HepG2 (cell line): ENCODE measurements at regions not wholly inside any gene's neighbourhood (a gene's known extent, or its start where the extent isn't known, plus 50 kb on each side); places are given as distances from the start of the nearest gene placed in this dataset.

Experiments
- ATAC-seq: fragments of 200-7000 bp; cut with Tn5 transposase; 3 replicates; pipeline ENCODE4 v1.9.1; 2020; ENCODE audit warnings: mild to moderate bottlenecking, moderate library complexity
- BruUV-seq: library from RNA; stranded (reverse); fragments of 400-500 nt; replicated peaks from 2 replicates; lab custom pipeline; 2021; lab: Mats Ljungman, UMichigan
- CTCF ChIA-PET: fragments of 300-600 bp; formaldehyde crosslinking; extraction: SDS; loops from one replicate; lab custom pipeline; 2021; ENCODE audit warnings: low total read pairs, inconsistent platforms, low intra/inter-chr PET ratio; lab: Yijun Ruan, JAX
- POLR2A ChIA-PET: fragments of 350-600 bp; sonication (Branson Sonifier 250); formaldehyde crosslinking; loops from one replicate; lab custom pipeline; 2020; ENCODE audit warnings: antibody characterized with exemption, inconsistent platforms; lab: Yijun Ruan, JAX
- DNase-seq: peaks from one replicate; pipeline ENCODE4 v3.0.0-alpha.2; 2015; ENCODE audit warnings: low spot score
- FAIRE-seq: peaks from 3 replicates; lab custom pipeline; 2011; peaks lifted over from hg19 to GRCh38; lab: Jason Lieb, UNC
- H2AFZ ChIP-seq: one replicate; pipeline ENCODE4 v1.6.1; 2011; ENCODE audit warnings: low read length, inconsistent platforms
- H3K27ac ChIP-seq: fragments of 300-600 bp; 3 replicates; pipeline ENCODE4 v1.8.0; 2011; ENCODE audit warnings: mixed run types, mild to moderate bottlenecking, mixed read lengths, low read length, inconsistent platforms; ENCODE audit not compliant: insufficient read depth; ENCODE audit errors: extremely low read length
- H3K27me3 ChIP-seq, 2 experiments: fragments of 200-600 bp in 1 of 2; 2 replicates in 1 of 2; 3 replicates in 1 of 2; pipeline versions ENCODE4 v1.6.0 to v1.8.0; 2011; ENCODE audit warnings: low read length in 2 of 2, mild to moderate bottlenecking in 2 of 2, moderate library complexity in 2 of 2, inconsistent platforms in 1 of 2; ENCODE audit not compliant: insufficient read depth in 2 of 2, control insufficient read depth in 1 of 2
- H3K36me3 ChIP-seq, 2 experiments: fragments of 200-600 bp in 1 of 2; replicated peaks in 1 of 2; 2 replicates in 1 of 2; 3 replicates in 1 of 2; pipeline versions ENCODE4 v1.5.1 to v1.8.0; 2011; ENCODE audit warnings: low read length in 2 of 2, inconsistent platforms in 1 of 2; ENCODE audit not compliant: insufficient read depth in 2 of 2, control insufficient read depth in 1 of 2
- H3K4me1 ChIP-seq: 2 replicates; pipeline ENCODE4 v1.5.1; 2012; ENCODE audit warnings: low read length, inconsistent platforms; ENCODE audit not compliant: insufficient read depth
- H3K4me2 ChIP-seq: 2 replicates; pipeline ENCODE4 v1.6.0; 2011; ENCODE audit warnings: low read depth, low read length, inconsistent platforms
- H3K4me3 ChIP-seq, 3 experiments: fragments of 200-600 bp in 1 of 3; sonication (generic), shearing (Covaris generic) in 1 of 3; replicated peaks in 1 of 3; 2 replicates each; pipeline ENCODE4 v1.5.1; 2011 to 2016; ENCODE audit warnings: low read length in 3 of 3, inconsistent platforms in 2 of 3, low read depth in 2 of 3, mild to moderate bottlenecking in 2 of 3, control low read depth in 1 of 3, mixed read lengths in 1 of 3; ENCODE audit not compliant: insufficient read depth in 1 of 3
- H3K79me2 ChIP-seq: one replicate; pipeline ENCODE4 v1.6.1; 2011; ENCODE audit warnings: low read length, inconsistent platforms; ENCODE audit not compliant: insufficient read depth
- H3K9ac ChIP-seq: 2 replicates; pipeline ENCODE4 v1.6.0; 2011; ENCODE audit warnings: mild to moderate bottlenecking, low read depth, low read length, inconsistent platforms; ENCODE audit not compliant: insufficient read depth
- H3K9me3 ChIP-seq: 2 replicates; pipeline ENCODE4 v1.5.1; 2012; ENCODE audit warnings: mild to moderate bottlenecking, low read length
- H4K20me1 ChIP-seq: 2 replicates; pipeline ENCODE4 v1.6.0; 2011; ENCODE audit warnings: inconsistent platforms, mild to moderate bottlenecking, low read length, moderate library complexity; ENCODE audit not compliant: insufficient read depth
- ATF7-NPFF ChIP-seq: sonication (generic); formaldehyde crosslinking; IDR thresholded peaks from 2 replicates; pipeline ENCODE4 v1.8.1; 2023; ENCODE audit warnings: mild to moderate bottlenecking, low read depth, missing genetic modification reagents, moderate library complexity
- FOSL2 ChIP-seq: sonication (generic); formaldehyde crosslinking; IDR thresholded peaks from 2 replicates; pipeline ENCODE4 v1.4.0; 2020; ENCODE audit warnings: missing genetic modification reagents
- FOXA1 ChIP-seq, 2 experiments: fragments of 450-650 bp in 1 of 2; sonication (generic) in 1 of 2; formaldehyde crosslinking in 1 of 2; IDR thresholded peaks; 2 replicates each; pipeline versions ENCODE4 v1.4.0 to v1.6.1; 2016 to 2020; ENCODE audit warnings: missing genetic modification reagents in 1 of 2
- HDAC1 ChIP-seq: sonication (generic); formaldehyde crosslinking; IDR thresholded peaks from 2 replicates; pipeline ENCODE4 v1.5.1; 2020; ENCODE audit warnings: mild to moderate bottlenecking, missing genetic modification reagents
- NCOR1 ChIP-seq: fragments of 200-600 bp; sonication (generic); IDR thresholded peaks from 2 replicates; pipeline ENCODE4 v1.7.0; 2017; ENCODE audit warnings: antibody characterized with exemption, low read length, borderline replicate concordance
- SKI ChIP-seq: fragments of 450-650 bp; IDR thresholded peaks from one replicate; pipeline ENCODE4 v1.6.1; 2018; ENCODE audit warnings: mild to moderate bottlenecking; ENCODE audit not compliant: partially characterized antibody
- SOX5 ChIP-seq: IDR thresholded peaks from 2 replicates; pipeline ENCODE4 v1.6.1; 2016; ENCODE audit warnings: borderline replicate concordance
- U2AF2 ChIP-seq: fragments of 200-400 bp; formaldehyde crosslinking; IDR thresholded peaks from 2 replicates; pipeline ENCODE4 v1.6.1; 2017; ENCODE audit warnings: low read depth, mild to moderate bottlenecking, low read length
- ZFP36 ChIP-seq: fragments of 150-350 bp; IDR thresholded peaks from 2 replicates; pipeline ENCODE4 v1.6.1; 2018; ENCODE audit warnings: borderline replicate concordance, low read length, low read depth; ENCODE audit not compliant: partially characterized antibody
- ZNF501 ChIP-seq: sonication (generic); formaldehyde crosslinking; IDR thresholded peaks from 2 replicates; pipeline ENCODE4 v1.5.1; 2020; ENCODE audit warnings: mild to moderate bottlenecking, moderate library complexity, missing genetic modification reagents
- ZNF577 ChIP-seq: sonication (generic); formaldehyde crosslinking; IDR thresholded peaks from 2 replicates; pipeline ENCODE4 v1.4.0; 2020; ENCODE audit warnings: mild to moderate bottlenecking, low read depth, missing genetic modification reagents, borderline replicate concordance
- ZNF761 ChIP-seq: sonication (generic); formaldehyde crosslinking; conservative IDR thresholded peaks from 2 replicates; pipeline ENCODE4 v1.4.0; 2020; ENCODE audit warnings: mild to moderate bottlenecking, missing genetic modification reagents
- WGBS: methylation state at CpG from one replicate; pipeline ENCODE4 v1.1.6; 2017; ENCODE audit warnings: low lambda C conversion rate; 5-methylcytosine and 5-hydroxymethylcytosine counted together
- in situ Hi-C: cut with HindIII; loops from 2 replicates; pipeline ENCODE4 v1.10.0; 2017; ENCODE audit warnings: low pct_unique_long_range_greater_than_20kb; ENCODE audit not compliant: extremely low pct_ligation_motif_present
- intact Hi-C: fragments of 100-400 bp; cut with micrococcal nuclease; formaldehyde crosslinking; loops from one replicate; pipeline ENCODE4 v1.10.0; 2022; ENCODE audit not compliant: unreplicated experiment
- TF ChIP-seq, protein P1 (sequence below): sonication (generic); formaldehyde crosslinking; IDR thresholded peaks from 2 replicates; pipeline ENCODE4 v1.5.1; 2020; ENCODE audit warnings: missing genetic modification reagents, mild to moderate bottlenecking, borderline replicate concordance
- TF ChIP-seq, protein P2 (sequence below): sonication (generic); formaldehyde crosslinking; IDR thresholded peaks from 2 replicates; pipeline ENCODE4 v1.4.0; 2020; ENCODE audit warnings: missing genetic modification reagents
- TF ChIP-seq, protein P3 (sequence below): sonication (generic); formaldehyde crosslinking; IDR thresholded peaks from 2 replicates; pipeline ENCODE4 v1.8.0; 2022; ENCODE audit warnings: low read depth, missing genetic modification reagents
- TF ChIP-seq, protein P4 (sequence below): sonication (generic); formaldehyde crosslinking; IDR thresholded peaks from 2 replicates; pipeline ENCODE4 v1.5.0; 2020; ENCODE audit warnings: mild to moderate bottlenecking, missing genetic modification reagents
- TF ChIP-seq, protein P5 (sequence below): sonication (generic); formaldehyde crosslinking; IDR thresholded peaks from 2 replicates; pipeline ENCODE4 v1.8.1; 2023; ENCODE audit warnings: mild to moderate bottlenecking, moderate library complexity, missing genetic modification reagents

DNA sequence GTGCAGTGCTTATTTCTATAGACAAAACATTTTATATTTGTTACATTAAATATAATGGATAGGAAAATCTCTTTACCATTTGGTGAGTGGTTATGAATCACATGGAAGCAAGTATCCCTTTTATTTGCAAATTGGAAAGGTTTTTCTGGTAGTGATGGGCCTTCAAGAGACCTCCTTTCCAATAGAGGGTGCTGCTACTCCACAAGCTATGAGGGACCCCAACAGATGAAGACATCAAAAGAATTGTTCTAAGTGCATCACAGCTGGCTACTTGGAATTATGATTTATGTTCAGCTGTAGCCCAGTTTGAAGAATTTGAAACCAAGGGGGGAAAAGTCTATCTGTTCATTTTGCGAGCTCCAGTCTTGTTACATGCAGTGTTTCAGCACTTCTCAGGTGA lies 493.7 kb upstream of the SGCD start:
- in situ Hi-C loops, result no loop called here
- 11% methylated on average over 1 of the region's 1 CpG for WGBS
- Histone ChIP-seq H2AFZ (no peak overlapping the region), H3K4me3 (no peak overlapping the region), H3K4me2 (no peak overlapping the region), H3K4me1 (no peaks in the 10 kb centered on the region), H3K27me3 (no peaks in the 10 kb centered on the region), H3K9me3 (no peaks in the 10 kb centered on the region), H4K20me1 (no peaks in the 10 kb centered on the region), H3K9ac (no peak overlapping the region), H3K36me3 (no peaks in the 10 kb centered on the region), H3K27ac (no peak overlapping the region), H3K79me2 (no peaks in the 10 kb centered on the region)
- intact Hi-C loops, result no loop called here
- ATAC-seq, result no peak
- FAIRE-seq, result no peak
- CTCF ChIA-PET, result no interaction called here
- POLR2A ChIA-PET, result no interaction called here
- BruUV-seq, result no TSS peak
- no peak for DNase-seq
- TF ChIP-seq SOX5 (CRISPR knock-in tag) (no peak), ZFP36 (no peak), SKI (no peak), FOSL2 (CRISPR knock-in tag) (no peak), HDAC1 (CRISPR knock-in tag) (no peak), U2AF2 (no peak), ZNF761 (CRISPR knock-in tag) (no peak), ZNF577 (CRISPR knock-in tag) (no peak), NCOR1 (no peak), ATF7-NPFF (no peak), ZNF501 (CRISPR knock-in tag) (no peak), FOXA1 (IDR thresholded peaks at IDR 0.05) (no peak), FOXA1 (CRISPR knock-in tag; IDR thresholded peaks at IDR 0.05) (no peak)
- TF ChIP-seq, protein P1, sequence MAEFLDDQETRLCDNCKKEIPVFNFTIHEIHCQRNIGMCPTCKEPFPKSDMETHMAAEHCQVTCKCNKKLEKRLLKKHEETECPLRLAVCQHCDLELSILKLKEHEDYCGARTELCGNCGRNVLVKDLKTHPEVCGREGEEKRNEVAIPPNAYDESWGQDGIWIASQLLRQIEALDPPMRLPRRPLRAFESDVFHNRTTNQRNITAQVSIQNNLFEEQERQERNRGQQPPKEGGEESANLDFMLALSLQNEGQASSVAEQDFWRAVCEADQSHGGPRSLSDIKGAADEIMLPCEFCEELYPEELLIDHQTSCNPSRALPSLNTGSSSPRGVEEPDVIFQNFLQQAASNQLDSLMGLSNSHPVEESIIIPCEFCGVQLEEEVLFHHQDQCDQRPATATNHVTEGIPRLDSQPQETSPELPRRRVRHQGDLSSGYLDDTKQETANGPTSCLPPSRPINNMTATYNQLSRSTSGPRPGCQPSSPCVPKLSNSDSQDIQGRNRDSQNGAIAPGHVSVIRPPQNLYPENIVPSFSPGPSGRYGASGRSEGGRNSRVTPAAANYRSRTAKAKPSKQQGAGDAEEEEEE (CRISPR knock-in tag), result no peak
- TF ChIP-seq, protein P2, sequence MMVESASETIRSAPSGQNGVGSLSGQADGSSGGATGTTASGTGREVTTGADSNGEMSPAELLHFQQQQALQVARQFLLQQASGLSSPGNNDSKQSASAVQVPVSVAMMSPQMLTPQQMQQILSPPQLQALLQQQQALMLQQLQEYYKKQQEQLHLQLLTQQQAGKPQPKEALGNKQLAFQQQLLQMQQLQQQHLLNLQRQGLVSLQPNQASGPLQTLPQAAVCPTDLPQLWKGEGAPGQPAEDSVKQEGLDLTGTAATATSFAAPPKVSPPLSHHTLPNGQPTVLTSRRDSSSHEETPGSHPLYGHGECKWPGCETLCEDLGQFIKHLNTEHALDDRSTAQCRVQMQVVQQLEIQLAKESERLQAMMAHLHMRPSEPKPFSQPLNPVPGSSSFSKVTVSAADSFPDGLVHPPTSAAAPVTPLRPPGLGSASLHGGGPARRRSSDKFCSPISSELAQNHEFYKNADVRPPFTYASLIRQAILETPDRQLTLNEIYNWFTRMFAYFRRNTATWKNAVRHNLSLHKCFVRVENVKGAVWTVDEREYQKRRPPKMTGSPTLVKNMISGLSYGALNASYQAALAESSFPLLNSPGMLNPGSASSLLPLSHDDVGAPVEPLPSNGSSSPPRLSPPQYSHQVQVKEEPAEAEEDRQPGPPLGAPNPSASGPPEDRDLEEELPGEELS (CRISPR knock-in tag), result no peak
- TF ChIP-seq, protein P3, sequence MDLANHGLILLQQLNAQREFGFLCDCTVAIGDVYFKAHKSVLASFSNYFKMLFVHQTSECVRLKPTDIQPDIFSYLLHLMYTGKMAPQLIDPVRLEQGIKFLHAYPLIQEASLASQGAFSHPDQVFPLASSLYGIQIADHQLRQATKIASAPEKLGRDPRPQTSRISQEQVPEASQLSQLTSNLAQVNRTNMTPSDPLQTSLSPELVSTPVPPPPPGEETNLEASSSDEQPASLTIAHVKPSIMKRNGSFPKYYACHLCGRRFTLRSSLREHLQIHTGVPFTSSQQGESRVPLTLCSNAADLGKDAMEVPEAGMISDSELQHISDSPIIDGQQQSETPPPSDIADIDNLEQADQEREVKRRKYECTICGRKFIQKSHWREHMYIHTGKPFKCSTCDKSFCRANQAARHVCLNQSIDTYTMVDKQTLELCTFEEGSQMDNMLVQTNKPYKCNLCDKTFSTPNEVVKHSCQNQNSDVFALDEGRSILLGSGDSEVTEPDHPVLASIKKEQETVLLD (CRISPR knock-in tag), result no peak
- TF ChIP-seq, protein P4, sequence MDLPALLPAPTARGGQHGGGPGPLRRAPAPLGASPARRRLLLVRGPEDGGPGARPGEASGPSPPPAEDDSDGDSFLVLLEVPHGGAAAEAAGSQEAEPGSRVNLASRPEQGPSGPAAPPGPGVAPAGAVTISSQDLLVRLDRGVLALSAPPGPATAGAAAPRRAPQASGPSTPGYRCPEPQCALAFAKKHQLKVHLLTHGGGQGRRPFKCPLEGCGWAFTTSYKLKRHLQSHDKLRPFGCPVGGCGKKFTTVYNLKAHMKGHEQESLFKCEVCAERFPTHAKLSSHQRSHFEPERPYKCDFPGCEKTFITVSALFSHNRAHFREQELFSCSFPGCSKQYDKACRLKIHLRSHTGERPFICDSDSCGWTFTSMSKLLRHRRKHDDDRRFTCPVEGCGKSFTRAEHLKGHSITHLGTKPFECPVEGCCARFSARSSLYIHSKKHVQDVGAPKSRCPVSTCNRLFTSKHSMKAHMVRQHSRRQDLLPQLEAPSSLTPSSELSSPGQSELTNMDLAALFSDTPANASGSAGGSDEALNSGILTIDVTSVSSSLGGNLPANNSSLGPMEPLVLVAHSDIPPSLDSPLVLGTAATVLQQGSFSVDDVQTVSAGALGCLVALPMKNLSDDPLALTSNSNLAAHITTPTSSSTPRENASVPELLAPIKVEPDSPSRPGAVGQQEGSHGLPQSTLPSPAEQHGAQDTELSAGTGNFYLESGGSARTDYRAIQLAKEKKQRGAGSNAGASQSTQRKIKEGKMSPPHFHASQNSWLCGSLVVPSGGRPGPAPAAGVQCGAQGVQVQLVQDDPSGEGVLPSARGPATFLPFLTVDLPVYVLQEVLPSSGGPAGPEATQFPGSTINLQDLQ (CRISPR knock-in tag), result no peak
- TF ChIP-seq, protein P5, sequence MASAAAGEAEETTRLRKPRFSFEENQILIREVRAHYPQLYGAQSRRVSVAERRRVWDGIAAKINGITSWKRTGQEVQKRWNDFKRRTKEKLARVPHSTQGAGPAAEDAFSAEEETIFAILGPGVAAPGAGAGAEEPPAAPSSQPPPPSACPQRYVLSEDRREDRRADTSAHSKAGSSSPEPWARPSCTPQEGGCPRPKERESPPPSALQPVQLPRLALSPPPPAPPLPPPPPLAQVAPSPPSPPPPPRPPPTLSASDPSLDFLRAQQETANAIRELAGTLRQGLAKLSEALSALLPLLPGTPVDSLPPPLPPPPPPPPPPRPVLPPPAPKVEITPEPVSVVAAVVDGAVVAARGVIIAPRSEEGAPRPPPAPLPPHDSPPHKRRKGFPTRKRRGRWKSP, result no peak
